ENCODE measurements at regions not wholly inside any gene's neighbourhood (a gene's known extent, or its start where the extent isn't known, plus 50 kb on each side); places are given as distances from the start of the nearest gene placed in this dataset.

DNA sequence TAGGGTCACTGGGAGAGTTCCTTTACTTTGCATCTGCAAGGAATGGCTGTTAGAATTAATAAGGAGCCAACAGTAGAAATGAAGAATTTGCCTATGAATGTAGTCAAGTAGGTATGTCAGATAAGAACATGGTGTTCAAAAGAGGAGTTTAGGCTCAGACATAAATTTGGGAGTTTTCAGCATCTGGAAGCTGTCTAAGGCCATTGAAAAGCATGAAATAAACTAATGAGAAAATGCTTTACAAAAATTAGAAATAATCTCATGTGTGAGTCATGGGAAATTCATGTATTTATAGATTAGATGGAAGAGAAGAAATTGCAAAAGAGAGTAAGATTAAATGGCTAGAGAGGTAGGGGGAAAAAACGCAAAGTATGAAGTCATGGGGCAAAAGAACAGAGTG lies 201.9 kb downstream of the DIPK2A start:
- Histone ChIP-seq H3K4me2 (ENCODE audit: insufficient read depth, low read length) (no peak overlapping the region), H3K27ac (ENCODE audit: low read depth, low read length) (no peak overlapping the region), H3K4me1 (ENCODE audit: insufficient read depth, low read length) (no peaks in the 10 kb centered on the region), H3K4me3 (ENCODE audit: insufficient read depth, low read length) (no peak overlapping the region), H2AFZ (ENCODE audit: low read length) (no peak overlapping the region), H4K20me1 (ENCODE audit: insufficient read depth, low read length) (no peaks in the 10 kb centered on the region), H3K27me3 (ENCODE audit: insufficient read depth, low read length) (no peaks in the 10 kb centered on the region), H3K36me3 (ENCODE audit: insufficient read depth, low read length) (no peaks in the 10 kb centered on the region), H3K9me3 (ENCODE audit: low read depth, low read length) (no peaks in the 10 kb centered on the region), H3K79me2 (ENCODE audit: insufficient read depth, low read length) (no peaks in the 10 kb centered on the region)
- TF ChIP-seq, protein P1, sequence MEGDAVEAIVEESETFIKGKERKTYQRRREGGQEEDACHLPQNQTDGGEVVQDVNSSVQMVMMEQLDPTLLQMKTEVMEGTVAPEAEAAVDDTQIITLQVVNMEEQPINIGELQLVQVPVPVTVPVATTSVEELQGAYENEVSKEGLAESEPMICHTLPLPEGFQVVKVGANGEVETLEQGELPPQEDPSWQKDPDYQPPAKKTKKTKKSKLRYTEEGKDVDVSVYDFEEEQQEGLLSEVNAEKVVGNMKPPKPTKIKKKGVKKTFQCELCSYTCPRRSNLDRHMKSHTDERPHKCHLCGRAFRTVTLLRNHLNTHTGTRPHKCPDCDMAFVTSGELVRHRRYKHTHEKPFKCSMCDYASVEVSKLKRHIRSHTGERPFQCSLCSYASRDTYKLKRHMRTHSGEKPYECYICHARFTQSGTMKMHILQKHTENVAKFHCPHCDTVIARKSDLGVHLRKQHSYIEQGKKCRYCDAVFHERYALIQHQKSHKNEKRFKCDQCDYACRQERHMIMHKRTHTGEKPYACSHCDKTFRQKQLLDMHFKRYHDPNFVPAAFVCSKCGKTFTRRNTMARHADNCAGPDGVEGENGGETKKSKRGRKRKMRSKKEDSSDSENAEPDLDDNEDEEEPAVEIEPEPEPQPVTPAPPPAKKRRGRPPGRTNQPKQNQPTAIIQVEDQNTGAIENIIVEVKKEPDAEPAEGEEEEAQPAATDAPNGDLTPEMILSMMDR (IDR thresholded peaks at IDR 0.05; ENCODE audit: extremely low read depth, low read depth, low read length): no peak
- no peak for DNase-seq (ENCODE audit: insufficient read length, low spot score, missing footprints)

DNA sequence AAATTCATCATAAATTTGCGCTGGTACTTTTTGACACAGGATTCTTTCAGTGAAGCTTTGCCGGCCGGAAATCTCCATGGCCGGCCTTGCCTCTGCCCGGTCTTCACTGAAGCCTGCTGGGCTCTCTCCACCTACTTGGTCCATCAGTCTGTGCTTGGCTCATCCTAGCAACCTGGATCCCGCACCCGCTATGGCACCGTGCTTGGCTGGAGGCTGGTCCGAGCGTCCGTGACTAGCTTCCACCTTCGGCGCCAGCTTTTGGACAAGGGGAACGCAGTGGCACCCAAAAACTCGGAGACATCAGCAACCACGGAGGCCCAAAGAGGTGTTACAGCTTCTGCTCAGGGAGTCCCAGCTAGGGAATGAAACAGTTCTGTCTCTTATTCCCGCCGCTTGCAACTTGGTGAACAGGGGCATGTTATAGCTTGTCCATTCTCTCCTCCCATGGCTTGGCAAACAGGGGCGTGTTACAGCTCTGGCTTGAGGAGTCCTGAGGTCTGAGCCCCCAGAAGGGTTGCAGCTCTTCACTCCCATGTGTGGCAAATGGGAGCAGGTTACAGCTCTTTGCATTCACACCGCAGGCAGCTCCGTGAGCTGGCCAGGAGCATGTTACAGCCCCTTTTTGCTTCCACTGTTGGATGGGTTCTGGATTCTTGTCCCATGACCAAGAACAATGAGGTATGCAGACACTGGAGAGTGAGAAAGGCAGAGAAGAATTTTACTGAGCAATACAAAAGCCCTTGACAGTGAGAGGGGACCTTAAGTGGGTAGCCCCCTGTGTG lies 204.2 kb downstream of the DIPK2A start:
- H3K79me2 ChIP-seq (ENCODE audit: insufficient read depth, low read length): no peaks in the 10 kb centered on the region
- no peak overlapping the region for H3K4me2 ChIP-seq (ENCODE audit: insufficient read depth, low read length)
- no peaks in the 10 kb centered on the region for H3K36me3 ChIP-seq (ENCODE audit: insufficient read depth, low read length)
- H3K27me3 ChIP-seq (ENCODE audit: insufficient read depth, low read length): no peaks in the 10 kb centered on the region
- TF ChIP-seq, protein P1 (IDR thresholded peaks at IDR 0.05; ENCODE audit: extremely low read depth, low read depth, low read length): no peak
- H3K4me1 ChIP-seq (ENCODE audit: insufficient read depth, low read length): no peaks in the 10 kb centered on the region
- no peak overlapping the region for H3K4me3 ChIP-seq (ENCODE audit: insufficient read depth, low read length)
- no peaks in the 10 kb centered on the region for H3K9me3 ChIP-seq (ENCODE audit: low read depth, low read length)
- DNase-seq (ENCODE audit: insufficient read length, low spot score, missing footprints): no peak
- H2AFZ ChIP-seq (ENCODE audit: low read length): no peak overlapping the region
- no peak overlapping the region for H3K27ac ChIP-seq (ENCODE audit: low read depth, low read length)
- no peaks in the 10 kb centered on the region for H4K20me1 ChIP-seq (ENCODE audit: insufficient read depth, low read length)

DNA sequence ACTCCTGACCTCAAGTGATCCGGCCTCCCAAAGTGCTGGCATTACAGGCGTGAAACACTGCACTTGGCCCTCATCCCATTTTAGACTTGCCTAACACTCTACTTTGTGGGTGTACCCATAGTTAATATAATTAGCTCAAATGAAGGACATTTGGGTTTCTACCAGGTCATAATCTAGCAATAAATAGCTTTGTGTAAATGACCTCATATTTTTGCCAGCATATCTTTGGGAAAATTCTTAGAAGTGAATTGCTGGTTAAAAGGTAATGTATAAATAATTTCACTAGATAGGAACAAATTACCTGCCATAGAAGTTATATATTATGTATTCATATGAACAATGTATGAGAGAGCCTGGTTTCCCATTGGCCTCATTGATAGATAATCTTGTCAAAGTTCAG lies 206.0 kb downstream of the DIPK2A start:
- TF ChIP-seq, protein P1 (IDR thresholded peaks at IDR 0.05; ENCODE audit: extremely low read depth, low read depth, low read length): no peak
- H3K79me2 ChIP-seq (ENCODE audit: insufficient read depth, low read length): no peaks in the 10 kb centered on the region
- no peaks in the 10 kb centered on the region for H3K27me3 ChIP-seq (ENCODE audit: insufficient read depth, low read length)
- H3K9me3 ChIP-seq (ENCODE audit: low read depth, low read length): no peaks in the 10 kb centered on the region
- H2AFZ ChIP-seq (ENCODE audit: low read length): no peak overlapping the region
- no peak overlapping the region for H3K4me3 ChIP-seq (ENCODE audit: insufficient read depth, low read length)
- H3K36me3 ChIP-seq (ENCODE audit: insufficient read depth, low read length): no peaks in the 10 kb centered on the region
- H3K27ac ChIP-seq (ENCODE audit: low read depth, low read length): no peak overlapping the region
- DNase-seq (ENCODE audit: insufficient read length, low spot score, missing footprints): no peak
- no peak overlapping the region for H3K4me2 ChIP-seq (ENCODE audit: insufficient read depth, low read length)
- H3K4me1 ChIP-seq (ENCODE audit: insufficient read depth, low read length): no peaks in the 10 kb centered on the region
- H4K20me1 ChIP-seq (ENCODE audit: insufficient read depth, low read length): no peaks in the 10 kb centered on the region

DNA sequence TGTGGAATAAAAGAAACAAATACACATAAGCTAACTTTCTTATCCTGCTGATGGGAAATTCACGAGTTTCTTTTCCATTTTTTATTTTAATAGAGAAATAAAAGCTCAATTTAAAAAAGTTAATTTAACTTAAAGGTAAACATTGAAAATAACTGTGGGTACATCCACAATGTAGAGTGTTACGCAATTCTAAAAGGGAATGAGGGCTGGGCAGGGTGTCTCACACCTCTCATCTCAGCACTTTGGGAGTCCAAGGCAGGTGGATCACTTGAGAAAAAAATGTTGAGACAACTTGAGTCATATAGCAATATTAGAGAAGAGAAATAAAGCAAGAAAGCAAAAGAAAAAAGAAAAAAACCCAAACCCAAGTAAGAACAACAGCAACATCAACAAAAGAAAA lies 207.0 kb downstream of the DIPK2A start:
- Histone ChIP-seq H3K27ac (ENCODE audit: low read depth, low read length) (no peak overlapping the region), H3K79me2 (ENCODE audit: insufficient read depth, low read length) (no peaks in the 10 kb centered on the region), H3K4me3 (ENCODE audit: insufficient read depth, low read length) (no peak overlapping the region), H3K4me1 (ENCODE audit: insufficient read depth, low read length) (no peaks in the 10 kb centered on the region), H3K27me3 (ENCODE audit: insufficient read depth, low read length) (no peaks in the 10 kb centered on the region), H2AFZ (ENCODE audit: low read length) (no peak overlapping the region), H3K4me2 (ENCODE audit: insufficient read depth, low read length) (no peak overlapping the region), H3K36me3 (ENCODE audit: insufficient read depth, low read length) (no peaks in the 10 kb centered on the region), H4K20me1 (ENCODE audit: insufficient read depth, low read length) (no peaks in the 10 kb centered on the region), H3K9me3 (ENCODE audit: low read depth, low read length) (no peaks in the 10 kb centered on the region)
- no peak for DNase-seq (ENCODE audit: insufficient read length, low spot score, missing footprints)
- TF ChIP-seq, protein P1 (IDR thresholded peaks at IDR 0.05; ENCODE audit: extremely low read depth, low read depth, low read length): no peak

Data from osteoblast (primary cell).